Urinary bladder (tissue), 3 donors: ENCODE measurements at regions not wholly inside any gene's neighbourhood (a gene's known extent, or its start where the extent isn't known, plus 50 kb on each side); places are given as distances from the start of the nearest gene placed in this dataset.
"Not testable (repeated sequence)": the region's sequence is repeated elsewhere in the genome, so short reads cannot be mapped to it uniquely, and the experiment has no call there.

ENCODE experiments used
- DNase-seq: peaks from one replicate; pipeline ENCODE4 v3.0.0-alpha.2; 2015; ENCODE audit errors: extremely low spot score
- H3K27ac ChIP-seq: one replicate; pipeline ENCODE4 v1.5.1; 2013; ENCODE audit warnings: low read depth, mild to moderate bottlenecking, moderate library complexity
- H3K36me3 ChIP-seq: one replicate; pipeline ENCODE4 v1.6.1; 2013; ENCODE audit warnings: mild to moderate bottlenecking, moderate library complexity; ENCODE audit not compliant: insufficient read depth
- H3K4me1 ChIP-seq: one replicate; pipeline ENCODE4 v1.6.1; 2013; ENCODE audit warnings: mild to moderate bottlenecking, moderate library complexity; ENCODE audit not compliant: insufficient read depth
- H3K4me3 ChIP-seq: one replicate; pipeline ENCODE4 v1.5.1; 2013; ENCODE audit warnings: low read depth, low read length
- WGBS: extraction: QIAGEN DNeasy Blood & Tissue Kit; methylation state at CpG from one replicate; pipeline ENCODE4 v1.1.7; 2013; 5-methylcytosine and 5-hydroxymethylcytosine counted together
- donor health status: healthy with polysubstance abuse.
- donor health status: healthy.

GRCh38 chr2:239650674-239651073 is 249.9 kb upstream of the HDAC4 start:
- H3K27ac ChIP-seq = no peak overlapping the region
- no peaks in the 10 kb centered on the region for H3K4me1 ChIP-seq
- no peak overlapping the region for H3K4me3 ChIP-seq
- WGBS = 80% methylated on average over 3 of the region's 3 CpGs
- H3K36me3 ChIP-seq = no peaks in the 10 kb centered on the region
- DNase-seq = no peak

- DNase-seq = no peak
- H3K36me3 ChIP-seq = no peaks in the 10 kb centered on the region
- no peak overlapping the region for H3K27ac ChIP-seq
- no peak overlapping the region for H3K4me3 ChIP-seq
- H3K4me1 ChIP-seq = no peaks in the 10 kb centered on the region
- WGBS = 92% methylated on average over 3 of the region's 3 CpGs
Measured at GRCh38 chr2:239649309-239649708, 248.5 kb upstream of the HDAC4 start.

GRCh38 chr2:239648607-239649006 is 247.8 kb upstream of the HDAC4 start:
- 87% methylated on average over 2 of the region's 2 CpGs for WGBS
- Histone ChIP-seq H3K36me3 (no peaks in the 10 kb centered on the region), H3K27ac (no peak overlapping the region), H3K4me1 (no peaks in the 10 kb centered on the region), H3K4me3 (no peak overlapping the region)
- no peak for DNase-seq

GRCh38 chr2:239647052-239647819 is 246.4 kb upstream of the HDAC4 start:
- no peak for DNase-seq
- H3K27ac ChIP-seq = no peak overlapping the region
- WGBS = 53% methylated on average over 9 of the region's 9 CpGs
- H3K36me3 ChIP-seq = no peaks in the 10 kb centered on the region
- H3K4me3 ChIP-seq = no peak overlapping the region
- no peaks in the 10 kb centered on the region for H3K4me1 ChIP-seq

- Histone ChIP-seq H3K27ac (no peak overlapping the region), H3K36me3 (no peaks in the 10 kb centered on the region), H3K4me1 (no peaks in the 10 kb centered on the region), H3K4me3 (no peak overlapping the region)
- WGBS = 73% methylated on average over 14 of the region's 14 CpGs
- DNase-seq = no peak
Measured at GRCh38 chr2:239646184-239646583, 245.4 kb upstream of the HDAC4 start.

GRCh38 chr2:239644594-239644993 is 243.8 kb upstream of the HDAC4 start:
- 95% methylated on average over 15 of the region's 25 CpGs for WGBS
- H3K36me3 ChIP-seq, H3K4me1 ChIP-seq, H3K4me3 ChIP-seq, H3K27ac ChIP-seq, DNase-seq: not testable (repeated sequence)

- DNase-seq = no peak
- Histone ChIP-seq H3K27ac (no peak overlapping the region), H3K4me1 (no peaks in the 10 kb centered on the region), H3K4me3 (no peak overlapping the region), H3K36me3 (no peaks in the 10 kb centered on the region)
- whole genome bisulfite sequencing = 36% methylated on average over 7 of the region's 7 CpGs
Measured at GRCh38 chr2:239644011-239644410, 243.2 kb upstream of the HDAC4 start.

GRCh38 chr2:239642406-239643004 is 241.7 kb upstream of the HDAC4 start:
- Histone ChIP-seq H3K27ac (no peak overlapping the region), H3K4me3 (no peak overlapping the region), H3K4me1 (no peaks in the 10 kb centered on the region), H3K36me3 (no peaks in the 10 kb centered on the region)
- 95% methylated on average over 3 of the region's 3 CpGs for WGBS
- no peak for DNase-seq

- not testable (repeated sequence) for H3K36me3 ChIP-seq, H3K4me1 ChIP-seq, H3K4me3 ChIP-seq, DNase-seq, H3K27ac ChIP-seq
- WGBS = 81% methylated on average over 11 of the region's 11 CpGs
Measured at GRCh38 chr2:239641904-239642303, 241.1 kb upstream of the HDAC4 start.

- H3K27ac ChIP-seq = no peak overlapping the region
- 89% methylated on average over 16 of the region's 16 CpGs for WGBS
- DNase-seq = no peak
- H3K36me3 ChIP-seq = no peaks in the 10 kb centered on the region
- no peak overlapping the region for H3K4me3 ChIP-seq
- no peaks in the 10 kb centered on the region for H3K4me1 ChIP-seq
Measured at GRCh38 chr2:239640676-239641578, 240.1 kb upstream of the HDAC4 start.

GRCh38 chr2:239640210-239640609 is 239.4 kb upstream of the HDAC4 start:
- Histone ChIP-seq H3K36me3 (no peaks in the 10 kb centered on the region), H3K4me1 (no peaks in the 10 kb centered on the region), H3K4me3 (no peak overlapping the region), H3K27ac (no peak overlapping the region)
- whole genome bisulfite sequencing = 89% methylated on average over 5 of the region's 5 CpGs
- DNase-seq = no peak

- H3K36me3 ChIP-seq = no peaks in the 10 kb centered on the region
- DNase-seq = no peak
- WGBS = 83% methylated on average over 5 of the region's 5 CpGs
- no peak overlapping the region for H3K27ac ChIP-seq
- no peak overlapping the region for H3K4me3 ChIP-seq
- H3K4me1 ChIP-seq = no peaks in the 10 kb centered on the region
Measured at GRCh38 chr2:239639421-239640185, 238.8 kb upstream of the HDAC4 start.

- Histone ChIP-seq H3K36me3 (no peaks in the 10 kb centered on the region), H3K4me3 (no peak overlapping the region), H3K27ac (no peak overlapping the region), H3K4me1 (no peaks in the 10 kb centered on the region)
- no peak for DNase-seq
- whole genome bisulfite sequencing = 84% methylated on average over 4 of the region's 4 CpGs
Measured at GRCh38 chr2:239638376-239638775, 237.6 kb upstream of the HDAC4 start.
